Osteocyte (in vitro differentiated cells): ENCODE measurements at regions not wholly inside any gene's neighbourhood (a gene's known extent, or its start where the extent isn't known, plus 50 kb on each side); places are given as distances from the start of the nearest gene placed in this dataset.

ENCODE experiments used
- DNase-seq: peaks from one replicate; pipeline ENCODE4 v3.0.0; 2021; ENCODE audit warnings: mixed read lengths; ENCODE audit not compliant: unreplicated experiment; ENCODE audit errors: extremely low spot score
- H3K27ac Mint-ChIP-seq: one replicate; pipeline ENCODE4 v1.8.0; 2021; ENCODE audit warnings: mild to moderate bottlenecking, mixed read lengths; ENCODE audit not compliant: unreplicated experiment
- H3K27me3 Mint-ChIP-seq: one replicate; pipeline ENCODE4 v1.8.0; 2021; ENCODE audit warnings: mixed read lengths; ENCODE audit not compliant: unreplicated experiment
- H3K36me3 Mint-ChIP-seq: one replicate; pipeline ENCODE4 v1.8.0; 2021; ENCODE audit warnings: mixed read lengths; ENCODE audit not compliant: unreplicated experiment
- H3K4me1 Mint-ChIP-seq: one replicate; pipeline ENCODE4 v1.8.0; 2021; ENCODE audit warnings: mixed read lengths; ENCODE audit not compliant: unreplicated experiment
- H3K4me3 Mint-ChIP-seq: one replicate; pipeline ENCODE4 v1.8.0; 2021; ENCODE audit warnings: mild to moderate bottlenecking, moderate library complexity, mixed read lengths; ENCODE audit not compliant: unreplicated experiment
- H3K9me3 Mint-ChIP-seq: one replicate; pipeline ENCODE4 v1.8.0; 2021; ENCODE audit warnings: mixed read lengths; ENCODE audit not compliant: unreplicated experiment
- CTCF ChIP-seq: fragments of 200-600 bp; sonication (generic); IDR thresholded peaks from 2 replicates; pipeline ENCODE4 v1.5.0; 2021; ENCODE audit warnings: antibody characterized with exemption, mild to moderate bottlenecking, moderate library complexity

GRCh38 chr1:4021136-4021973, 121.3 kb upstream of the C1orf174 start:
- H3K27me3 Mint-ChIP-seq: no peaks in the 10 kb centered on the region
- H3K9me3 Mint-ChIP-seq: peaks cover 14% of the 10 kb centered on the region
- peak; percentile 77 for DNase-seq
- H3K4me1 Mint-ChIP-seq: no peaks in the 10 kb centered on the region
- no peaks in the 10 kb centered on the region for H3K36me3 Mint-ChIP-seq
- no peak overlapping the region for H3K27ac Mint-ChIP-seq
- no peak overlapping the region for H3K4me3 Mint-ChIP-seq
- no peak for TF ChIP-seq CTCF

- H3K9me3 Mint-ChIP-seq: peaks cover 14% of the 10 kb centered on the region
- no peaks in the 10 kb centered on the region for H3K4me1 Mint-ChIP-seq
- no peak for TF ChIP-seq CTCF
- H3K4me3 Mint-ChIP-seq: no peak overlapping the region
- no peaks in the 10 kb centered on the region for H3K36me3 Mint-ChIP-seq
- no peak overlapping the region for H3K27ac Mint-ChIP-seq
- no peaks in the 10 kb centered on the region for H3K27me3 Mint-ChIP-seq
- DNase-seq: no peak
Observed at GRCh38 chr1:4021974-4022268, 121.8 kb upstream of the C1orf174 start.

GRCh38 chr1:4022715-4023114, 122.6 kb upstream of the C1orf174 start:
- H3K27ac Mint-ChIP-seq: no peak overlapping the region
- H3K36me3 Mint-ChIP-seq: no peaks in the 10 kb centered on the region
- no peak overlapping the region for H3K4me3 Mint-ChIP-seq
- H3K4me1 Mint-ChIP-seq: no peaks in the 10 kb centered on the region
- no peak for TF ChIP-seq CTCF
- H3K27me3 Mint-ChIP-seq: no peaks in the 10 kb centered on the region
- no peak for DNase-seq
- peaks cover 14% of the 10 kb centered on the region for H3K9me3 Mint-ChIP-seq

- Mint-ChIP-seq H3K27ac (no peak overlapping the region), H3K36me3 (no peaks in the 10 kb centered on the region), H3K4me1 (no peaks in the 10 kb centered on the region), H3K9me3 (peaks cover 16% of the 10 kb centered on the region), H3K4me3 (no peak overlapping the region), H3K27me3 (no peaks in the 10 kb centered on the region)
- TF ChIP-seq CTCF: no peak
- DNase-seq: no peak
Observed at GRCh38 chr1:4023678-4024077, 123.6 kb upstream of the C1orf174 start.

GRCh38 chr1:4024811-4025210, 124.7 kb upstream of the C1orf174 start:
- no peaks in the 10 kb centered on the region for H3K27me3 Mint-ChIP-seq
- peaks cover 20% of the 10 kb centered on the region for H3K9me3 Mint-ChIP-seq
- no peak for DNase-seq
- H3K36me3 Mint-ChIP-seq: no peaks in the 10 kb centered on the region
- H3K4me3 Mint-ChIP-seq: no peak overlapping the region
- no peak overlapping the region for H3K27ac Mint-ChIP-seq
- no peaks in the 10 kb centered on the region for H3K4me1 Mint-ChIP-seq
- no peak for TF ChIP-seq CTCF
